Iris pigment epithelial cell (primary cell): ENCODE measurements at regions not wholly inside any gene's neighbourhood (a gene's known extent, or its start where the extent isn't known, plus 50 kb on each side); places are given as distances from the start of the nearest gene placed in this dataset.
A peak's percentile ranks its signal among the peaks of the same experiment; 100 is the strongest.
"Not testable (repeated sequence)": the region's sequence is repeated elsewhere in the genome, so short reads cannot be mapped to it uniquely, and the experiment has no call there.

Experiments used
- DNase-seq: peaks from one replicate; pipeline ENCODE4 v3.0.0-alpha.2; 2011; ENCODE audit warnings: low read depth

DNA sequence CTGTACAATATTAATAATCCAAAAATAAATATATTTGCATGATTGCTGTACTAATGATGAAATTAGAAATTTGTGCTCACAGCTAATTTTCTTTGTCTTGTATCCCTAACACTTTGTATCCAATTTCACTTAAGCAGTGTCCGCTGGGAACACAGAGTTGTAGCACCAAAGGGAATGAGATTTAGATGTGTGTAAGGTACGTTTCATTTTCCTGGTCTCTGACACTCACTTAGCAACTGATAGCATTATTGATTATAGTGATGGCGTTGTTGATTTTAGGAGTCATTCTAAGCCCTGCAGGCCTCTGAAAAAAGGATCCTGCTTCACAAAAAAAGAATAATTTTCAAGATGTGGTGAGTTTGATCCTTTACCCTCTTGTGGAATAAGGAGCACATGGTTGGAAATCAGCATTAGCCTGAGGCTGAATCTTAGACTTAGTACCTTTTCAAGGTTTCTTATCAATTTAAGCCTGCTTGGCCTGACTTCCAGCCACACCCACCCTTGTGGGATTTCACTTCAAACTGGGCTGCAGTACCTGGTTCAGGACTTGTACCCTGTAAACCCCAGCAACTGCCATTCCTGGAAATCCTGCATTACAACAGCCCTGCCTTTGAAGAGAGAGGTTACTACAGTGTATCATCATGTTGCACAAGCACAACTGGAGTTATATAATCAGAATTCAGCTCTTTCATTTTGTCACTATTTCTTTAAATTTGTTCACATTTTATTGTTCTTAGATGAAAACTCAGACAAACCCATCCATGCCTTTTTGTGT, 116.2 kb downstream of the RND3 start:
- DNase-seq = peak; percentile 21

DNA sequence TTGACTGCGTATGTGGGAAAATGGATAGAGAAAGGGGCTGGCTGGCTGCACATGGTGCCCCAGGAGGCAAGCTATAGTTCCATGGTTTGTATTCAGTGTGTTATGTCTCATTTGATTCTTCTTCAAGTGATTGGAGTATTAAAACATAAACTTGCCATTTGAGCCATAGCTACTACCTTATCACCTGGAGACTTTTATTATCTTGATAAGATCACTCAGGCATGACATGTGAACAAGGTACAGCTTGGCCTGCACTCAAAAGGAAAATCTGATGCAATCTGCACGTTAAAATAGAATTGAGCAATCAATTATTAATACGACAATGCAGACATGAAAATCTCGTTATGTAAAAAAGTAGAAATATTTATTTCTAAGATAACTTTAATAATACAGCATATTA, 116.9 kb downstream of the RND3 start:
- DNase-seq = no peak

DNA sequence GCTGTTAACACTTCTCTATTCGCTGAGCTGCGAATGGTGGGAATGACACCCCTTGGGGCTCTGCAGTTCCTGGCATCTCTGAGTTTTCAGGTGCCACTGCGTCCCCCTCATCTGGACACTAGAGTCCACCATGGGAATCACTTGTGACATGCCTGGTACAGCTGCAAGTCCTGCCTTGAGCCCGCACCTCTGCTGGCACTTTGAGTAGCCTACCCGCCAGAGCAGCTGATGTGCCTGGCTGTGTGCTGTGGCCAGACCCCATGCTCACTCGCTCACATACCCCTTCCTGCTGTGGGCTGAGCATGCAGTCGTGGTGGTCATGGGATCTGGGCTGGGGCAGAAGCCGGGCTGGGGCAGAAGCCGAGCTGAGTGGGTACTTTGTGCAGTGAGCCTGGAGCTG, 117.6 kb downstream of the RND3 start:
- no peak for DNase-seq

DNA sequence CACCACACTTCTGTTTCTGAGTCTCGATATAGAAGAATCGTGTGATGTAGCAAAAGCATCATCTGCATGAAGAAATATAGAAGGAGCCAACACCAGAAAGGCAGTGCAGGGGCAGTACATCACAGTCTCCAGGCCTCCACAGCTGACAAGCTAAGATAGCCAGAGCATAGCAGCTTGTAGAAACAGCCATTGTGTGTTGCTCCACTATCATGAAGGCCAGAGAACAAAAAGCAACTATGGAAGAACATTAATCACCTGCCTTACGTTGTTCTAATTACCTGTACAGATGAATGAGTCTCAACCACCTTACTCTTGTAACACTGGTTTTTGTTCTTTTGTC, 129.0 kb downstream of the RND3 start:
- no peak for DNase-seq

DNA sequence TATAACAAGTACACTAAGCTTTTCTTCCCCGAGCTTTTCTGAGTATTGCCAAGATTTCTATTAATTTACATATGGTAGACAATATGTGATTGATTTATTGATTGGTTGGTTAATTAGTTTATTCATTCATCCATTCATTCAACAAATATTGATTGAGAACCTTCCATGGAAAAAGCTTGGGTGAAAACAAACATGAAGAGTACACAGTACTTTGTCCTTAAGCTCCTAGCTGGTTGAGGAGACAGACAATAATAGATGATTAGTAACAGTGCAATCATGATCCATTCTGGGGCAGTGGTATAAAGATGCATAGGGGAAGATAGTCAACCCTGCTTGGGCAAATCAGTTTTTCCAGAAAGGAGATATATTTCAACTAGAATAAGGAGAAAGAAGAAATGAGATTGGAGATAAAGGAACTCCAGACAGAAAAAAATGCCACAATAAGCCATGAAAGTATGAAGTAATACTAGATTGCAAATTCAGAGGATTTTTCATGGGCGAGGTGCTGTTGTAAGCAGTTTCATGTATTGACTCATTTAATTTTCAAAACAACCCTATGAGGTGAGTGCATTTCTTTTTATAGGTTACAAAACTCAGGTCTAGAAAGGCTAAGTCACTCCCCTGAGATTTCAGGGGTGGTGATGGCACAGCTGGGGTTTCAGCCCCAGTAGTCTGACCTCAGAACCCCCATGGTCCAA, 129.5 kb downstream of the RND3 start:
- DNase-seq = peak; percentile 42

DNA sequence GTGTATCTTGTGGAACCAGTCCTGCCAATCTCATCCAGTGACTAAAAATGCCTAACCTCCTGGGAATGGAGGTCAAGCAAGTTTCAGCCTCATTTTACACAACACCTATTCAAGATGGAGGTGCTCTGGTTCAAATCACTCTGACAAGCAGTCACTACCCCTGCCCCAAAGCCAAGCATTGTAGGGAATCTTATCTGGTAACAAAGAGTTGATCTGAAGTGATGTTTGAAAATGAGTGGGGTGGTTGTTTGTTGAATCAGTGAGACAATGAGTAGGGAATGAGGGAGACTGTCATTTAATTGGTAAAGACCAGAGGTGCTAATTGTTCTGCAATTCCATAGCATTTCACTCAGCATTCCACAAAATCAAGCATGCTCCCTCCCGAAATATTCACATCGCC, 132.0 kb downstream of the RND3 start:
- DNase-seq = no peak

DNA sequence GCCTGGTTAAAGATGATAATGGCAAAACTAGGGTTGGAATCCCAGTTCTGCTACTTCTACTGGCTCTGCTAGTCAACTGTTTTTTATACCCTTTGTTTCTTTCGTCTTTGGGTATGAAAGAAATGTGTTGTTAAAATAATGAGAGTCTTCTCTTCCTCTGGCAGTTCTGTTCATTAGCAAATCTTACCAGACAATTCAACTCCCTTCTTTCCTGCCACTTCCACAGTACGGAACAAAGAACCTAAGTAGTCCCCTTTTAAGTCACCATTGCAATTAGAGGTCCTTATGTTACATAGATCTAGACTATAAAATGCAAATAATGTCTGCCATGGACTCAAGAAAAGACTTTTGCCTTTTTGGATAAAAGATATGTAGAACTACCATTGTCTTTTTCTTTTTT, 134.1 kb downstream of the RND3 start:
- DNase-seq = no peak

DNA sequence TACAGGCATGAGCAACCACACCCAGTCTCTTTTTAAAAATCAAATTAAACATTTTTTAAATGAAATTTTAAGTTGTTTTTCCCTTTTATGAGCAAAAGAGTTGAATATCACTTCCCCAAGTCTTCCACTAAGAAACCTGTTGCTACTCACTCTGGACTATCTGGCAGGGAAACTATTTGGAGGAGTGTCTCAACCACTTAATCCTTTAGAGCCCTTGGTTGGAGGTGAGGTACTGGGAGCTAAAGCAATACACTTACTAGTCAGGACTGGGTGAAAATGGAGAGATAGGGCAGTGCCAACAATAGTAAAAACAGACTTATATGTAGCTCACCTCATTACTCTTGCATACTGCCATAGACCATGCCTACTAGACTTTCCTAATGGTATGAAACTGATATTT, 135.5 kb downstream of the RND3 start:
- no peak for DNase-seq

DNA sequence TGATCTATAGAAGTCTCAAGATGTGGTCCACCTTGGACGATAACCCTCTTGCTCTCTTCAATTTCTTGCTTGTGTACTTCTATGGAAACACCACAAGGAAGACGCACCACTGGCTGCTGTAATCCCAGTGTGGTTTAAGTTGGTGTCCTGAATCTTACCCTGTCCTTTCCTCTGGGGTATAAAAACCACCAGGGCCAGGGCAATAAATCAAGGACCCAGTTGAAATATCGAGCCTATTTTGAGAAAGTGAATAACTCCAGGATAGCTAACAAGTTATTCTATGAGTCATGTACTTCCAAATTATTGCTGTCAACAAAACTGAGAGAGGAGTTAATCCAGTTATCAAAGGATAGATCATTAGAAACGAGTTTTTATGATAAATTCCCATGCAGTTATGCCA, 137.0 kb downstream of the RND3 start:
- DNase-seq = no peak

DNA sequence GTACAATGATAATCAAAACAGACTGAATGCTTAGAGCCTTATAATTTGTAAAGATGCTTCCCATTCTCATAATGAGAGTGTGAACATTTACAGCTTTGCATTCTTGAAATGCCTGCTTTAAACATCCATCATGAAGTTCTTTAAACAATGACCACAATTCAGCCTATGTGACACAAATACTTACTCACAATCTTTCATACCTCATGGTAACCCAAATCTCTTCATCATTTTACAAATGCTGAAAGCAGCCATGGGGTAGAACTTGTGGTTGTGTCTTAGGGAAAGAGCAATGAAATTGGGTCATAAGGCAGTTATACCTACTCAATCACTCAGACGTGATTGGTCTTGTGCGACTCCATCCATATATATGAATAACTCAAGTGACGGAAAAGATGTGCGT, 140.7 kb downstream of the RND3 start:
- no peak for DNase-seq

DNA sequence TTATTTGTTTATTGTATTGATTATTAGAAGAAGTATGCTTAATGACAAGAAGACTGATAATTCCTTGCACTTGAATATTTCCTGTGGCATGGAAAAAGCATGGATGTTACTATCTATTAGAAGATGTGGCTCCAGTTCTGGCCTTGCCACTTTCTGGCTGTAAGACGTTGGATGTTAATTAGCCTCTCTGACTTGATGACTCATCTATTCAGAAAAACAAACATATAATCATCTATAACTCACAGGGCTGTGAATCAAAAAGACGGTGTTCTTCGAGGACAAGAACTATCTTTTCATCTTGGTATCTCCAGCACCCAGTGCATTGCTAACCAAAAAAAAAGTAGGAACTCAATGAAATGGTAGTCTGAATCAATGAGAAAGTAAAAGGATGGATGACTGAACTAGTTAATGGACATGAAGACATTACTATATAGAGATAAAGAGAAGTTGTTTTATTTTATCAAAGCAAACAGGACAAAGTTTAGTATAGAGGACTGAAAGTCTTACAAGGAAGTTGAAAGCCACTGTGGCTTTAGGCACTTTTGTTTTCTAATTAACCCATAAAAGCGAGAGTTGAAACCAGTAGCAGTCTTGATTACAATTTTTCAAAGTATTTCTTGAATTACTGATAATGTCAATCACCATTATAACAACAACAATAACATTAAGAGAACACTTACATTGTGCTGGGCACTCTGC, 145.3 kb downstream of the RND3 start:
- no peak for DNase-seq

DNA sequence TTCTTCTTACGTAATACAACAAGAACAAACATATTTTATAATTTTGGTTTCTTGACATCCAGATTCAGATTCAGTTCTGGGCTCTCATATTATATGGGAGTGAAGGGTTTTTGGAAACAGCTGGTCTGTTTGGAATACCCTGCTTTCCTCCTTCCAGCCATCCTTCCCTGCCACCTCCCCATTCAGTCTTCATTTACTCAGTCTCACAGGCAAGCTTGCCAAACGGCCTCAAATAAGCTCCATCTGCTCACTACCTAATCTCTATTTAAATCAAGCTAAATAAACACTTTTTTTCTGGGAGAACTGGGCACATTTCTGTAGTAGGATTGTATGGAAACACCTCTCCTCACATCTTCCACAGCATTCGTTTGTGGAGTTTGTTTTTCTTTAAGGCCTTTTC, 147.5 kb downstream of the RND3 start:
- DNase-seq = peak; percentile 22

DNA sequence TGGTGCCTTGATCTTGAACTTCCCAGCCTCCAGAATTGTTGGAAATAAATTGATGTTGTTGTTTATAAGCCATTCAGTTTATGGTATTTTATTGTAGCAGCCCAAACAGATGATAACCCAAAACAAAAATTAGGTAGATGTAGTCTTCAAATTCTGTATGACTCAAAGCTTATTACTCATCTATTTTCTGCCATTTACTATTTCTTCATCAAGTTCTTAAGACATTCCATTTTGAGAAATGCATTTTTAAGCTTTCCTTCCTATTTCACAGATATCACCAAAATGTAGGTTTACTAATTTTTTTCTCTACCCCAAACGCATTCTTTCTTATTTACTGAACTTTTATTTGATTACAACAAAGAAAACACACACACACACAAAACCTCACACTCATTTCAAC, 148.2 kb downstream of the RND3 start:
- peak; percentile 44 for DNase-seq

DNA sequence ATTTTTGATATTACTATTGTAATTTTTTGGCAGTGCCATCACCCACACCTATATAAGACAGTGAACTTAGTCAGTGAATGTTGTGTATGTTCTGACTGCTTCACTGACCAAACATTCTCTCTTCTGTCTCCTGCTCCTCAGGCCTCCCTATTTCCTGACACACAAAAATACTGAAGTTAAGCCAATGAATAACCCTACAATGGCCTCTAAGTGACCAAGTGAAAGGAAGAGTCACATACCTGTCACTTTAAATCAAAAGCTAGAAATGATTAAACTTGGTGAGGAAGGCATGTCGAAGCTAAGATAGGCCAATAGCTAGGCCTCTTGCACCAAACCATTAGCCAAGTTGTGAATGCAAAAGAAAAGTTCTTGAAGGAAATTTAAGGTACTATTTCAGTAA, 151.9 kb downstream of the RND3 start:
- no peak for DNase-seq

DNA sequence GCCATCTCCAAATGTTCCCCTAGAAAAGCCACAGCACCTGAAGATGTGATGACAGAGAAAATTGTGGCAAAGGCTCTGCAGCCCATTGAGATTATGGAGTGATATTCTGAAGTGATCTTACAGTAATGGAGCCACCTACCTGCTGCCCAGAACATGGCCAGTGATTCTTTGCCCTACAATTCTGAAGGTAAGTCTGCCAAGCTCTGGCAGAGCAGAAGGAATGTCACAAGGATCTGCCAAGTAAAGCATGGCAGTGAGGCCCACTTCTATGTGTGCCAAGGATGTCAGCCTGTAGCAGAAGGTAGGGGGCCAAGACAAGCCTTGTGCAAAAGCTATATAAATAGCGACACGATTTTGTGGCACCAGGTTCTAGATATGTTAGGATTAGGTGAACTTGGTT, 155.1 kb downstream of the RND3 start:
- no peak for DNase-seq

DNA sequence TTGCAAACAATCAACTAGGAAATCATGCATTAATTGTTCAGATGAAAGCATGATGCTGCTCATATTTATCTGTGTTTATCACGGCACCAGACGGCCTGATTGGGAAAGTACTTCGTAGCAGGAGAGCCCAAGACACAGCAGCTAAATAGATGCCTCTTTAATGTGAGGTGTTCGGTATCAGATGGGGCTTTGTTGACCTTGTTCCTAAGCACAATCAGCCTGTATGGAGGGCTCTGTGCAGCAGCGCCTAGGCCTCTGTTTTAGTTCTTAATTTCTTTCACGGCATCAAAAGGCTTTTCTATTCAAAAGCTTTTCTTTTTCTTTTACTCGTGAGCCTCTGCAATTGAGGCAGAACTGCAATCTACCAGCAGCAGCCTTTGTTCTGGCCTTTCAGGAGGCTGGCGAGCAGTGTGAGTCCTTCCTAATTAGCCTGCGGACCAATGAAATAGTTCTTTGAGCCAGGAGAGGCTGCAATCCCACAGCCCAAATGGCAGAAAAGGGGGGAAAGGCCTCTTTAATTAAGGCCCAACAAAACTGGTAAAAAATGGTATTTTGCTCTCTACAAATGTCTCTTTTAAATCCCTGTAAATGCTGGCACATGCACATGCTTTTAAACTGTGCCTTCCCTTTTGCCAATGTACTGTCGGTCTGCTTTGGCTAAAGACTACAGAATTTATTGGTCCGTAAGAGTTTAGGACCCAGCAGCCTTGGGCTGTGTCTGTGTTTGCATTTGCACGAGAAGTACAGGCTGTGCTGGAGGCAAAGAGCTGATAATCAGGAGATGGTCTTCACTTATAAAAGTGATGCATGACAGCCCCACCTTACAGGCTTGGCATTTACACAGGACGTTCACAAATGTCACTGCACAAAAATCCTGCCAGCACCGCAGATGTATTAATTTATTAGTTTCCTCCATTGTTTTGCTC, 159.6 kb downstream of the RND3 start:
- no peak for DNase-seq

DNA sequence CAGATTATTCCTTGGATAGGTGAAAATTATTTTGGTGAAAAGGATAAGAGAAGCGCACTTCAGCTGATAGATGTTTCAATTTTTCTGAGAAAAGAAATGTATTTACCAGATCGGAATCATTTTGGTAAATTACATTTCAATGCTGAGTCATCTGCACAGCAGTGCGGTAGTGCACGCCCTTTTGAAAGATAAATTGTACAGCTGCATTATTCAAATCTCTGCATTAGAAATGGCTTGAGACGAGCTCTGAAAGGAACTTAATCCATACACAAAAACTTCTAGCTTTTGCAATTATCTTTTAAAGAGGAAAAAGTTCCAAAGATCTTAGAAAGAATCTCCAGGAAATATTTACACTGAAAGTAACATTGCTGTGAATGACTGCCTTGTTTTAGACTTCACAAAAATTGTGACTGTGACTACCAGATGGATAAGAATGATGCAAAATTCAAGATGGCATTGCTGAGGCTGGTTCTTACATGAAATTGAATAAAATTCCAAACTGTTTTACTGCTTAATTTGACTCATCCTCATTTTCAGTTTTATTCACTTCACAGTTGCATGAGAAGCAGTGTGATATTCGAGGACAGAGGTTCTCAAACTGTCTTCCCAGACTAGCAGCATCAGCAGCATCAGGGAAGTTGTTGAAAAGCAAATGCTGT, 161.7 kb downstream of the RND3 start:
- DNase-seq = no peak

DNA sequence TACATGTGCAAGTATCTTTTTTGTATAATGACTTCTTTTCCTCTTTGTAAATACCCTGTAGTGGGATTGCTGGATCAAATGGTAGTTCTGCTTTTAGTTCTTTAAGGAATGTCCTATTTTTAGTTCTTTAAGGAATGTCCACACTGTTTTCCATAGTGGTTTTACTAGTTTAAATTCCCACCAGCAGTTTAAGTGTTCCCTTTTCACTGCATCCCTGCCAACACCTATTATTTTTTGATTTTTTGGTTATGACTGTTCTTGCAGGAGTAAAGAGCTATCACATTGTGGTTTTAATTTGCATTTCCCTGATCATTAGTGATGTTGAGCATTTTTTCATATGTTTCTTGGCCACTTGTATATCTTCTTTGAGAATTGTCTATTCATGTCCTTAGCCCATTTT, 164.4 kb downstream of the RND3 start:
- DNase-seq = not testable (repeated sequence)

DNA sequence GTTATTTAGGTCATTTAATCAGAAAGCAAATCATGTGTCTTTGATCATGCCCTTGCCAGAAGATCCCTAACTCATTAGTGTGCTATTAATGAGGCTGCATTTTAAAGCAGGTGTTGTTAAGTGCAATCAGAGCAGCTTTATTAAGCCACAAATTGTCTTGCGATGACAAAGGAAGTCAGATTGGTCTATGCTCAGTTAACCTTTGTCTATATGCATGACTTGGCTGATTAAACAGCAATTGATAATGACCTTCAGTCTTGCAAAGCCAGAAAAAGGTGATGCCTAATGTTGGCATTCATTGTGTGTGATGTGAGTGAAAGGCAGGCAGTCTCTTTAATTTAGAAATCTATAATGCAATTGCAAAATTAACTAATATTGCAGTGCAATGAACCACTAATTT, 166.9 kb downstream of the RND3 start:
- DNase-seq = no peak

DNA sequence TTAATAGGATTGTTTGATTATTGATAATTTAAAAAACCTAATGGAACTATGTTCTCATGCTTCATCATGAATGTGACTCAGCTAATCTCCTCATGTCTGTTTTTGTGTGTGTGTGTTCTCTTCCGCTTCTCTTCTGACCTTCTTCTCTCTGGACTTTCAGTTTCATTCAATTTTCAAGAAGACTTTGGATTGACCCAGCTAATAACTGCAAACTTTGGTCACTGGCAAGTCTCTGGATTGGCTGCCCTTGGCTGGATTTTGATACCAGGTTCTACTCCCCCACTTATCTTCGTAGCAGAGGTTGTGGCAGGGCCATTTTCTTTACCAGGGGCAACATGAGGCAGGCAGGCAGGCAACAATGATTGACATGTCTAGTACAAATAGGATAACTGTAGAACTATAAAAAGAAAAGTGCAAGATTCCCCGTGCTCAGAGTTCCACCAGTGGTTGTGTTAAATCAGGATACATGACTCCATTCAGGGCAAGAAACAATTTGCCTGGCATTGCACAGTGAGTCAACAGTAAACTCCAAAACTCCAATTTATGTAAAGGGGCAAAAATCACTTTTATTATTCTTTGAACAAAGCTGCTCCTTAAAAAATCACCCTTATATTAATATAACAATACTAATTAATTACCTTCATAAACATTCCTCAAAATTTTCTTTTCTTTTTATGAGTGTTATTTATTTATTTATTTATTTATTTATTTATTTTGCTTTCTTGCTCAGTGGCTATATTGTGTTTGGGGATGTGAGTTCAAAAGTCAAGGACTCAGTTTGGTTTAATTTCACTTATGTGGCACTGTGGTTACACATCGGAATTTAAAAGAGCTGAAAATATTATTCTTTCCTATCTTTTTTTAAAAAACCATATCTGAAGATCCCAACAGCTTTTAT, 167.6 kb downstream of the RND3 start:
- DNase-seq = no peak

DNA sequence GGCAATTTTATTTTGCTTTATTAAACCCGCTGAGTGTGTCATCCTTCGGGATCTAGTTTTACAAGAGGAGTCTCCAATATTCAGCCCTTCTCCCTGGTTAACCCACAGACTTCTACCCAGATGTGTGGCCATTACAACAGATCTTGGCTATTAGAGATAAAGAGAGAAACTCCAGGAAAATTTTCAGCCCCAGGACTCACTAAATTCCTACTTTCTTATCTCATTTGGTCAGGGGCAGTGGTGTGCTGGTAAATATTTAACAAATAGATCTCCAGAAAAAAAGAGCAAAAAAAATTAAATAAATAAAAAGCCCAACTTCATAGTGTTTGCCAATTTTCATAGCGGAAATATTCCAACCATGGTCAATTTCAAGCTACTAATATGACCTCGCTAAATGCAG, 168.4 kb downstream of the RND3 start:
- DNase-seq = no peak
